UCSD-AML1 (cell line): ENCODE measurements at regions not wholly inside any gene's neighbourhood (a gene's known extent, or its start where the extent isn't known, plus 50 kb on each side); places are given as distances from the start of the nearest gene placed in this dataset.

Experiments
- DNase-seq: peaks from one replicate; lab custom pipeline; 2025; ENCODE audit not compliant: unreplicated experiment; lab: John Stamatoyannopoulos, UW

DNA sequence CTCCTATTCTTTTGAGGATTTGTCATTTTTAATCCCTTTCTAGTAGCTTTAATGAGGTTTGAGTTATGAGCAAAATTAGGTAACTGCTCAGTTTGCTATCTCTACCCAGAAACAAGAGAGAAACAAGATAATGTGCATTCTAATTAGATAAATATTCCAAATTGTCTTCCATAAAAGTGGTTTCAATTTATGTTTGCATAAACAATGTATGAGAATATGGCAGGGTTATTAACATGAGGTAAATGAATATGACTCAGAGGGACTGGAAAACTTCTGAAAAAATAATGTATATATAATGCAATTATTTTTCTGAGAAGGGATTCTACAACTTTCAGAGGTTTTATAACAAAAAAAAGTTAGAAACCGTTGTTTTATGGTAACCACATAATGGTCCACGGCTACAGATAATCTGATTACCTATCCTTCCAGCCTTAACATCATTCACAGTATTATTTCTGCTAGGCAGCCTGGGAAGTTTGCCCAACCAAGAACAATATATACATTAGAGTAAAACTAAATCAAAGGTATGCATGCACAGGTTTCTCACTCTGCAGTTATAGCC is 101.2 kb downstream of the CRPPA start:
- no peak for DNase-seq

DNA sequence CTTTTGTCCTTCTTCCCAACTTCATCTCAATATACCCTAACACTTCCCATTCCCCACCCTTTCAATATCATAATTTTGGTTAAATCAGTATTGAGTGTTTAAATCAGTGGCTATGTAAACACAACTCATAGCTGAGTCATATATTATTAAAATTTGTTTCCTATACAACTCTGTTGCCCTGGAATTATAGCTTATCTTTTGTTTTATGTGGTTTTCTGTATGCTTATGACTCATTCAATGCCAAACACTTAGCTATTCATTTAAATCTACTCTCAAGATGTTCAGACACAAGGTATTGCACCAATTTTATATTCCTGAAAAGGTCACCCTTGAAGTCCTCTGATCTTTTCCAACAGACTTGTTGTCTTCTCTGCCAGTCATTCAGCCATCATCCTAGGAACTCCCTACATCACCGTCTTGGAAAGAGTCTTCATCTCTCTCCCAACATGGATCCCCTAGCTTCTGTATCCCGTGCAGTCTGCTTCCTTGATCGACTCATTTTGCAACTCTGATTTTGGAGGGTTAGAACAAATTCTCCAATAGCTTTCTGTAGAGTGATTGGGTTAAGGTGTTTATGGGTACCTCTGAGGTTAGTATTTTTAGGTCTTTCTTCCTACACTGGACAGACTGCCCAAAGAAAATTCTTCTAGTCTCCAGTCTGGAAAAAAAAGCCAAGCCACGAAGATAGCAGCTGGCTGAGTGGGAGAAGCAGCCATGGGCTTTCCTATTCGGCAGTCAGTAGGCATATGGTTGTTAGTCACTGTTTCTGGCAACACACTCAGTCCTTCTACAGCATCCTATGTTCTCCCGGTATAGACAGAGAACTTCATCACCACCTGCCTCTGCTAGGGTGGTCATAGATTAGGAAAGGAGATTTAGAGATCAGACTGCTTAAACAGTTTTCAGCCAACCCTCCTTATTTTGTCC is 102.1 kb downstream of the CRPPA start:
- DNase-seq = no peak

DNA sequence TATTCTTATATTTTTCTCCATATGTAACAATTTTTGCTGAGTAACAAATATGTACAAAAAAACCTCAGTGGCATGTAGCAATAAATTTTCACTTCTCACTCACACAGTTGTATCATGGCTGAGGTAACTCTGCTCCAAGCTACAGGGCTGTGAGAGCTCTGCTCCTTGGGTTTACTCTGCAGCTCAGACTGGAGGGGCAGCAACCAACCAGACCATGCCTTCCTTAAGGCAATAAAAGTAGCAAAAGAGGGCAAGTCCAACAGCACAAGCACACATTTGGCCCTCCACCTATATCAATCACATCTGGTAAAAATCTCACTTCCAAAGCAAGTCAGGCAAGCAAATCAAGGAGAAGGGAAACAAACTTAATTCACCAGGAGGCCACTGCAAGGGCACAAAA is 102.9 kb downstream of the CRPPA start:
- DNase-seq = no peak

DNA sequence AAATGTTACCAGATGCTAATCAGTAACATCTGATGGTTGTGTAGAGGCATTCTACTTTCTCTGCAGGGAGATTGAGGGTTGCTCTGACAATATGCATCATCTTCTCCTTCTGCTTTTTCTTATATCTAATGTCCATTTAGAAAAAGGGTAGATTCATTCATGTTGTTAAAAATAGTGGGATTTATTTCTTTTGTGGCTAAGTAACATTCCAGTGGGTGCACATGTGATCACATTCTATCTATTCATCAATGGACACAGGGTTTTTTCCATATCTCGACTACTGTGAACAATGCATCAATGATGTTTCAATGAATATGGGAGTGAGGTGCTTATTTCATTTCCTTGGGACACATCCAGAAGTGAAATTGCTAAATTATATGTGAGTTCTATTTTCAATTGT is 103.9 kb downstream of the CRPPA start:
- DNase-seq = no peak

DNA sequence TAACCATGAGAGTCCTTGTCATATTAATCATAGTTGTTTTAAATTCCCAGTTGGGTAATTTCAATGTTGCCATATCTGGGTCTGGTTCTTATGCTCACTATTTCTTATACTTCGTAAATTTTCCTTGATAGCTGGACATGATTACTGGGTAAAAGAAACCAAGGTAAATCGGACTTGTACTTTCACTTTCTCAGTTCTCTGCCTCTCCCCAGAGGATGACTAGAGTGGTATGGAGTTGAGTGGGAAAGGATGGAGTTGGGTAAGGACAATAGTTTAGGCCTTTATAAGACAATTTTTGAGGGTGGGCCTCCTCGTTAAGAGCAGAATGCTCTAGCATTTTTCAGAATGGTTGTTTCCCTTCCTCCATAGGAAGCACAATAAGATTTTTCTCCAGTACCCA is 106.1 kb downstream of the CRPPA start:
- no peak for DNase-seq

DNA sequence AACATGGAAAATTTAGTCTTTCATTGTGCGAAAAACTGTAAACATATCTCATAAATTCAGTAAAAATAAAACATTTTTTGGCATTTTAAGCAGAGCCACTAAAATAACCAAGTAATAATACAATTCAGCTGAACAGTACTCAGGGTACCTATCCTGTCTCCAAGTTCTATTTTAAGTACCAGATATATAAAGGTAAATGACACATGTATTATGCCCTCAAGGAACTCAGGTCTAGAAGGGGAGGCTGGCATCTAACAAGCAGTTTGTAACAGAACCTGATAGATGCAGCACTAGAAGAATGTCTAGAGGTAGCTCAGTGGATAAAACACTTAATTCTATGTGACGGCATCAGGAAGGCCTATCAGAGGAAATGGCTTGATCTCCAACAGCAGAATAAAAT is 112.2 kb downstream of the CRPPA start:
- no peak for DNase-seq

DNA sequence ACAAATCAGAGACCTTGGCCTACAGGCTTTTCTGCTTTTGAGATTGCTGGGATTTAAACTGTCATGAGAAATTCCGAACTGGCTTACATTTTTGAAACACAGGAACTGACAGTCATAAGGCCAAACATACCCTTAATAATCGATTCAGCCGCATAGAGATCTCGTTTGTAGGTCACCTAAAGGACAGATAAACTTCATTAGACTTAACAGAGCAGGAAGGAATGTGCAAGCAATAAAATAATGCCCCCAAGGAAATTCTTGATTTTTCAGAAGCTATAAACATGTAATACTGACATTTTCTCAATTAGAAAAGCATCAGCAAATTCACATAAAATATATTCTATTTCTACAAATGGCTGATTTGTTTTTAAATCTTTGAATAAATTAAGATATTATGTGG is 120.0 kb downstream of the CRPPA start:
- no peak for DNase-seq

DNA sequence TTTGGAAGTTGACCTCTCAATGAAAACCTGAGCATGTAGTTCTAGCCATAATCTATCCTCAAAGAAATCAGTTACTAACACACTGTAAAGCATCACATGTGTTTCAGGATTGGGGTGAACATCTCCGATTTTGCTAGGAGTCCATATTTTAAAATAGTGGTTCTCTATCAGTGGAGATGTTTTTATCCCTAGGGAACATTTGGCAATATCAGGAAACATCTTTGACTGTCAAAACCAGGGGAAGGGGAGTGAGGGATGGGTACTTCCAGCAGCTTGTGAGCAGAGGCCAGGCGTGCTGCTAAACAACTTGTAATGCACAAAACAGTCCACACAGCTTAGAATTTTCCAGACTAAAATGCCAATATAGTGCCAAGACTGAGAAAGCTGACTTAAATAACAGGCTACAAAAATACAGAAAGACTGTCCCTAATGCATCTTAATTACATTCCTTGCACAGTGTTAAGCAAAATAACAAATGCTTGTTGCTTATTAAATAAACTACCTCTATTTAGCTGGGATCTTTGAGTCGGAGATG is 120.9 kb downstream of the CRPPA start:
- DNase-seq = no peak

DNA sequence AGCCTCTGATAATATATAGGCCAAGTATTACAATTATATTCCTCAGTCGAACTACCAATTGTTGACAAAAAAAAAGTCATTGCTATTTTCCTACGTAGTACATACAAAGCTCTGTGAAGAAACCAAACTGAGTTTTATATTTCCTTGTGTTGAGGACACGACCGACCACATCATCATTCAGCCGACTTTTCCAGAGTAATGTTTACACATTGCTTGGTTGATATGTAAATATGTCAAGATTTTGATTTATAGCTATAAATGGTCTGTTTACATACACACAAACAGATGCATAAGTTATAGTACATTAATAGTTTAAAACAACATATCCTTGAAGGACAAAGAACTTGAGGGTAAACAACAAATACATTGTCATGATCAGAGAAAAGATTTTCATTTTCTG is 121.5 kb downstream of the CRPPA start:
- no peak for DNase-seq

DNA sequence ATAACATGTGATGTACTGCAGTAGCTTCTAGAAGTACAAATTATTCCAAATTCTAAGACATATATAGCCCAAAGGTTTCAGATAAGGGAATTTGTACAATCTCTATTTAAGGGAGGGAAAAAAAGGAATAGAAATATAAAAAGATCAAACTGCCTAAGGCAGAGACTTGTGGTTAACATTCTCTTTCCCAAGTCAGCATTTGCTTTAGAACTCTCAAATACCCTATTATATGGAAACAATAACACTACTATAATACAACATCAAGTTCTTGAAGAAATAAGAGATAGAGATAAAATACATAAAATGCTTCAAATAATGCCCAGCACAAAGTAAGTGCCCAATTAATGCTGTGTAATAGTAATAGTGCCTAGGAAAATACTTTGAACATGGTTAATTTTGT is 123.1 kb downstream of the CRPPA start:
- DNase-seq = no peak

DNA sequence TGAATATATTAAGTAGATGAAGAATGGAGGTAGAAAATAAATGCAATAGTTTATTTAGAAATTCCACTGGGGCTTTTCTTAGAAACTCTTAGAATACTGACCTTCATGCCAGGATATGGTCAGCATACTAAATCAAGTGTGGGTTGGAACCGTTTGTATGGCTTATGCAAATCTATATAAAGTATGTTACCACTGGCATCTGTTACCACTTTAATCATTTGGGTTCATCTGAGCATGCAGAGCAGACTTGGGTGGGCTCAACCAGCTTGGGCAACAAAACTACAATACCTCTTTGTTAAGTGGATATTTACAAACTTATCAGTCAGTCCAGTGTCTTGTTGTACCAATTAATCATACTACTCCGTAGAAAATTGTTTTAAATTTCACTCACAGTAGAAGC is 125.8 kb downstream of the CRPPA start:
- DNase-seq = no peak

DNA sequence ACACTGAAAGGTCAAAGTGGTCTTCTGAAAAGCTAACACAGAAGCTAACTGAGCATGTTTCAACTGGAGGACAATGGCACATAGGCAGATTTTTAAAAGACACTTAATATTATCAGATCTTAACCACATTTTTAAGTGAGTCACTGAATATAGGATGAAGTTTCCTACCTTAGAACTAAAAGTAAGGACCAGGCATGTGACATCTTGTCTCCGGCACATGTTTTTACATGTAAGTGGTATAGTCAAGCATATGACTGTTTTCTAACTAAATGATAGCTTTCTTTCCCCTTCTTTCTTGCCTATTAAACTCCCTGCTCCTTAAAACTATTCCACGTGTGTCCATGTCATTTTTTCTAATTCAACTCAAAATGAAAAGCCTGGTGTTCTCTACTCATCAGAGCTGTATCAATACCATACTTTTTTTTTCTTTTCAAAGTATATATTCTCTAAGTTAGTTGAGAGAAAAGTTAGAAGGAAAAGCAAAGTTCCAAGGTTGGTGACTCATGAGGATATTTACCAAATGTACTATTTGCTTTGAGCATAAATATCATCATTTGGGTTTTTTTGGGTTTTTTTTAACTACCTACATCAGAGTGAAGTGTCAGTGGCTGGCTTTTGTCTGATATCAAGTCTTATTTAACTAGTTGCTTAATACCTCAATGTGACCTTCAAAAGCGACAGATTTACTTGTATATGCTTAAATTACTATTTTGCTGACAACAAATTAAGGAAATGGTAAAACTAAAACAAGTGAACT is 127.5 kb downstream of the CRPPA start:
- no peak for DNase-seq

DNA sequence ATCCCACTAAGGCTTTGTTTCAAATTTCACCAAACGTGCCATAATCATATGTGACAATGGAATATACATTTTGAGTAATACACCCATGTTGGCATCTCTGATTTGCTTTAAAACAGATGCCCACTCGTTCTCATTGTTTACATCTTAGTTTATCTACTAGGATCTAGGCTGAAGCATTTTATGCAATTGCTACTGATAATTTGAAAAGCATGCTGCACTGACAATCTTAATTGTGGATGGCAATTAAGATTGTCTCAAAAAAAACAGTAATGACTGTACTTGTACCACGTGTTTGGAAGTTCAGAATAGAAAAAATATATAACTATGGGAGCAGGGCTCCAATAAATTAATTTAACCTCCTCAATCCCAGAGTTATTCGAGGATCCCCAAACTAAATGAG is 136.8 kb downstream of the CRPPA start:
- no peak for DNase-seq

DNA sequence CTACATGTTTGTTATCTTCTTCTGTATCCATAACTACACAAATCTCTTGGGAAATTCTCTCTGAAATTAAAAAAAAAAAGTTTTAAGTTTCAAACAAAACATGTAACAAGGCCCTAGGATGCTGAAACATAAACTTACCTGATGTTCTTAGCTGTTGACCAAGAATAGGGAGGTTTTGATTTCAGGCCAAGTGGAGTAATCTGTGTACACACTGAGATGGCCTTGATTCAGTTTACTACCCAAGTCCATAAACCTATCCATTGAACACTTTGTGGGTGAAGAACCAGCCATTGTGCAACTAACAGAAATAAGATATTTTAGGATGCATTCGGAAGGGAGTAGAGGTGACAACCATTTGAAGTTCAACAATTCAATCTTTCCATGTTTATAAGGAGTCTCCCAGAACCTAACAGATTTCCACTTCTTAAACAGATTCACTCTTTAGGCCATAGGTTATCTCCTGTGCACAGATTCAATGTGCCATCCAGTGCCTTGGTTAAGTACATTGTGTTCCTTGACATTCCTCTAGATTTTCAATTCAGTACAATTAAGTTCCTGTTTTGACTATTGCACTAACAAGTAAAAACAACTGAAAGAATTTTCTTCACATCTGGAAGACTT is 143.1 kb downstream of the CRPPA start:
- DNase-seq = no peak

DNA sequence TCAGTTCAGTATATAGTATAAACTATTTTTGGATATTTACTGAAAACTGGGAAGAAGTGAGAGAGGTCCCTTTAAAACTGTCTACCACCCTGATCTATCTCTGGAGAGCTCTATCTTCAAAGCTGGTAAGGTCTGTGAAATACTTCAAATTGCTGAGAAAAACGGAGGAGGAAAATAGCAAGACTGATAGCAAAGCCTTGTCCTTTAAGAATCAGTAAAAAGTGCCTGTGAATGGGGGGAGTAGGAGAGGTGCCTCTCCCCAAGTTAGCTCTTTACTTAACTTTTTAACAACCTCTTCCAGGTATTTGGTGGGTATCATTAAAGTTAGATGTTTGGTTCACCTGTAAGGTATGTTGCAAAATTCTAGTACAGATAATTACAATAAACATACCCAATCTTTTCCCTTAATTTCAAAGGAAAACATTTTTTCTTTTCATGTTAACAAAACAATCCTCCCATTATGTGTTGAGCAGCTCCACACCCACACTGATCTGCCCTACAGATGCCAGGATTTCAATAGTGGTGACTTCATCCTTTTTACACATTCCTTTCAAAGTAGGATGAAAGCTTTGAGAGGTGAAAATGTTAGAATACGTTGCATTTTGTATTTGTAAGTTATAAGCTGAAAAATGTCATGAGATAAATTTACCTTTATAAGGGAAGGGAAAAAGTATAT is 149.2 kb downstream of the CRPPA start:
- DNase-seq = no peak

DNA sequence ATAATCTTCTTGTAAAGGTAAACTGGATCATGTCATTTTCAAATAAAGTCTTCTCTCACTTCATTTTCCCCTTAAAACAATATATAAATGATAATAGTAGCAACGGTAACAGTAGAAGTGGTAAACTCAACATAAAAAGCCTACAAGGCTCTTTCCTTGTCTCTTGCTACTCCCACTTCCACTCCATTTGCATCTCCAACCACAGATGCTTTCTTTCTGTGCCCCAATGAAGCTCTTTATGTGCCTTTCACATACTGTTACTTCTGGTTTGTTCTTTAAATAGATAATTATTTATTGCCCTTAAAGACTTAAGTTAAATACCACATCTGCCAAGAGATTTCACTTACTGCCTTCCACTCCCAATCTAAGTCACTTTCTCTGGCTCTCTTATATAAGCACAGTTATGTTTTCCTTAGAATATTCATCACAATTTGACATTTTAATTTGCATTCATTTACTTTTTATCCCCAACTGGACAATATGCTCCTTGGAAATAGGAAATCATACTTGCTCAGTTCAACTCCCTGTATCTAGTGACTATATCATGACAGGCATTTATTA is 149.9 kb downstream of the CRPPA start:
- DNase-seq = no peak

DNA sequence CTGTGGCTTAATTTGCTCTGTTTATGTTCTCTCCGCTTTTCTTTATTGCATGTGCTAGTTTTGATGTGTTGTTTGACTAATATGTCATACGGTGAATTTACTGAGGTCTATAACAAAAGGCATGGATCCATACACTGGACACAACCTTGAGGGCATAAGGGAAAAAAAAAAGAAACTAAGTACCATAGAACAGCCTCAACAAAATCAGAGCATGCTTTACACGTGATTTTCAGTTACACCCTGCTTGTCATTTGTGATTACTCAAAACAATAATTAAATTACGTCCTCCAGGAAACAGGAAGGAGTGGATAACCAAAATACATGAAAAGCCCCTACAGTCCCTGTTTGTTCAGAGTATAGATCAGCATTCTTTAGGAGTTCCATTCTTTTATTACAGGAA is 150.5 kb downstream of the CRPPA start:
- DNase-seq = no peak

DNA sequence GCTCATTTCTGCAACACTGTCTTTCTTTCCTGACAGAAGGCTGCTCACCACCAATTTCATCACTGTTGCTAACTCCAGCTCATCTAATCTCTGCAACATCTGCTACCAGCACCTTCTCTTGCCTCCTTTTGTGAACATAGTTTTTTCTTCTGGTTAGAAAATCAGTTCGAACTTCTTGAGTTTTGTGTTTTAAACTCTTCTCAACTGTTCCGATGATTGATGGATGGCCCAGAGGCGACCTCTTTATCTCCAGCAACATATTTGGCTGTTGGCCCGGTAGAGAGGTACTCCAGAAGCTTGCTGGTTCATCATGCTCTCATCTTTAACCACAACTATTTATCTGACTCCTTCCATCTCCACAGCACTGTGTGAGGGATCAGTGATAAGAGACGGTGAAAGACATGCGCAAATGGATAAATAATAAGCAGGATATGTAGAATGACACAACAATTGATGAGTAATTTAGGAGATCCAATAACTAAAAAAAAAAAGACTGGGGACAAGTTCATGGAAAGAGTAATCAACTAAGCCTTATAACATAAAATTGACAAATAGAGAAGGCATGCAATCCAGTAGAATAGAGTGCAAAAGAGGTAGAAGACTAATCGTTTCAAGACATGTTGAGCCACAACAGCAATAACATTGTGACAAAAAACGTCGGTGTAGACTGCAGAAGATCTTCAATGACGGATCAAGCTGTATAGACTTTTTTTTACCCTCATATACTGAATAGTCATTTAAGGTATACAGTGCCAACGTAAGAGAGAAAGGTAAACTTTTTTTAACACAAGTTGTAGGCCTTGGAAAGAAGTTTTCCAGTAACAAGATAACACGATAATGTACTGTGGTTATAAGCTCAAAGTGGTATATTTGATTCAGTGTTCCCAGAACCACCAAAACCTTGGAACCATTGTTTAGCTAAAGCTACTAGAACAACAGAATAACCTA is 152.2 kb downstream of the CRPPA start:
- DNase-seq = no peak
